GM18868 (cell line): ENCODE measurements at regions not wholly inside any gene's neighbourhood (a gene's known extent, or its start where the extent isn't known, plus 50 kb on each side); places are given as distances from the start of the nearest gene placed in this dataset.
A peak's percentile ranks its signal among the peaks of the same experiment; 100 is the strongest.

Experiments used
- ATAC-seq: cut with Tn5 transposase; IDR thresholded peaks from one replicate; pipeline ENCODE4 v1.9.1; 2021; ENCODE audit warnings: mild to moderate bottlenecking, moderate library complexity; ENCODE audit not compliant: unreplicated experiment

- ATAC-seq = no peak
These were observed 108.3 kb downstream of the CHST1 start for GRCh38 chr11:45556851-45557707.

- no peak for ATAC-seq
These were observed 111.0 kb downstream of the CHST1 start for GRCh38 chr11:45554230-45554967.

GRCh38 chr11:45553383-45553936, 112.0 kb downstream of the CHST1 start:
- ATAC-seq = no peak

- ATAC-seq = no peak
These were observed 114.2 kb downstream of the CHST1 start for GRCh38 chr11:45551191-45551713.

GRCh38 chr11:45549257-45549656, 116.2 kb downstream of the CHST1 start:
- ATAC-seq = no peak

- no peak for ATAC-seq
These were observed 119.1 kb downstream of the CHST1 start for GRCh38 chr11:45546366-45546765.

GRCh38 chr11:45544826-45545225, 120.6 kb downstream of the CHST1 start:
- no peak for ATAC-seq

- no peak for ATAC-seq
These were observed 121.5 kb downstream of the CHST1 start for GRCh38 chr11:45543808-45544422.

- ATAC-seq = no peak
These were observed 122.3 kb downstream of the CHST1 start for GRCh38 chr11:45543081-45543480.

GRCh38 chr11:45541693-45542434, 123.6 kb downstream of the CHST1 start:
- ATAC-seq = no peak

- ATAC-seq = no peak
These were observed 126.5 kb downstream of the CHST1 start for GRCh38 chr11:45538939-45539338.

GRCh38 chr11:45538363-45538762, 127.1 kb downstream of the CHST1 start:
- ATAC-seq = no peak

GRCh38 chr11:45537614-45538013, 127.8 kb downstream of the CHST1 start:
- no peak for ATAC-seq

- ATAC-seq = no peak
These were observed 130.4 kb downstream of the CHST1 start for GRCh38 chr11:45535033-45535432.

GRCh38 chr11:45534132-45534531, 131.3 kb downstream of the CHST1 start:
- ATAC-seq = no peak

- ATAC-seq = no peak
These were observed 132.9 kb downstream of the CHST1 start for GRCh38 chr11:45532546-45532945.

GRCh38 chr11:45530776-45531175, 134.6 kb downstream of the CHST1 start:
- ATAC-seq = no peak

- no peak for ATAC-seq
These were observed 135.3 kb downstream of the CHST1 start for GRCh38 chr11:45530111-45530510.

GRCh38 chr11:45528435-45528834, 137.0 kb downstream of the CHST1 start:
- no peak for ATAC-seq

- ATAC-seq = peak; percentile 43
These were observed 137.5 kb downstream of the CHST1 start for GRCh38 chr11:45527898-45528297.
